HAP-1 (cell line): ENCODE measurements at regions not wholly inside any gene's neighbourhood (a gene's known extent, or its start where the extent isn't known, plus 50 kb on each side); places are given as distances from the start of the nearest gene placed in this dataset.

ENCODE experiments used
- DNase-seq, 2 experiments: peaks; one replicate each; pipeline ENCODE4 v3.0.0-alpha.2; 2016 to 2020; ENCODE audit warnings: low spot score in 2 of 2
- H3K27me3 ChIP-seq: fragments of 250-450 bp; sonication (Bioruptor Pico); 2 replicates; pipeline ENCODE4 v1.5.1; 2020; ENCODE audit warnings: low read depth, mild to moderate bottlenecking, moderate library complexity
- H3K36me3 ChIP-seq: fragments of 250-450 bp; sonication (Bioruptor Pico); replicated peaks from 2 replicates; pipeline ENCODE4 v1.5.1; 2020; ENCODE audit warnings: mild to moderate bottlenecking
- H3K4me1 ChIP-seq: fragments of 250-450 bp; sonication (Bioruptor Pico); 2 replicates; pipeline ENCODE4 v1.5.1; 2020; ENCODE audit warnings: mild to moderate bottlenecking
- H3K4me3 ChIP-seq: fragments of 250-450 bp; sonication (Bioruptor Pico); 2 replicates; pipeline ENCODE4 v1.5.1; 2020; ENCODE audit warnings: mild to moderate bottlenecking, moderate library complexity
- H3K9me3 ChIP-seq: fragments of 250-450 bp; sonication (Bioruptor Pico); 2 replicates; pipeline ENCODE4 v1.5.1; 2020; ENCODE audit warnings: mild to moderate bottlenecking, moderate library complexity
- in situ Hi-C: fragments of 300-500 bp; cut with MboI; formaldehyde crosslinking; loops from 3 replicates; pipeline ENCODE4 v1.14.3; 2020; ENCODE audit warnings: low sequenced_read_pairs, inconsistent platforms, mixed read lengths

DNA sequence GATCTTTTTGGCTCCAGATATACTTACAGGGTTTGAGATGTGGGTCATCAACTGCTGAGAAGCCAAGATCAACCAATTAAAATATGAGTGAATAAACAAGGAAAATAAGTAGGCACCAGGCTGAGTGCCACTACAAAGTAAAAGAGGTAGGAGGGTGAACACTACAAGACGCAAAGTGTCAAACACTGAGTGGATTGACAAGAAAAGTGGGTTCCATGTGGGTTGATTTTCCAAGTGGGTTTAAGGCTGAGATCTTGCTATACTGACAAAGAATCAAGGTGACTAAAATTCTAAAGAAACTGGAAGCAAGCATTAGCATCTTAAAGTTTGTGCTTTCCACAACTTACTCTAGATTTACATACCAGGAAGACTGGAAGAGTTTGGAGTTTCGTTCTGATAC is 160.4 kb upstream of the SPACA1 start:
- H3K36me3 ChIP-seq, result no peaks in the 10 kb centered on the region
- no peaks in the 10 kb centered on the region for H3K9me3 ChIP-seq
- no peaks in the 10 kb centered on the region for H3K4me1 ChIP-seq
- no peak for DNase-seq
- H3K27me3 ChIP-seq, result no peaks in the 10 kb centered on the region
- no peak overlapping the region for H3K4me3 ChIP-seq
- in situ Hi-C loops, result no loop called here

DNA sequence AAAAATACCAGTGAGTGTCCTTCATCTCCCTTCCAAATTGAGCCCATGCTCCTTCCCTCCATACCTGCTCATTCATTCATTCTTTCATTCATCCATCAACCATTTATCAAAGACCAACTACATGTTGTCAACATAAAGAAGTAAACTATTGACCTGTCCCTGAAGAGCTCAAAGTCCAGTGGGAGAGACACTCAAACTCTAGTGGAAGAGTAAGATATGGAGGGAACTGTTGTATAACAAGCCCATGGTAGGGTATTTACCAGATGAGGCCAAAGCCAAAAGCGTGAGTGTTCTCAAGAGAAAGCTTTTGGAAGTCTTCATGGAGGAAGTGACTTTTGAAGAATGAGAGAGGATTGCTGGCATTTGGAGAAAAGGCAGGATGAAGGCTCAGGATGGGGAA is 163.4 kb upstream of the SPACA1 start:
- H3K9me3 ChIP-seq, result no peaks in the 10 kb centered on the region
- H3K4me1 ChIP-seq, result no peaks in the 10 kb centered on the region
- DNase-seq, result no peak
- H3K27me3 ChIP-seq, result no peaks in the 10 kb centered on the region
- H3K4me3 ChIP-seq, result no peak overlapping the region
- no peaks in the 10 kb centered on the region for H3K36me3 ChIP-seq
- in situ Hi-C loops, result no loop called here

DNA sequence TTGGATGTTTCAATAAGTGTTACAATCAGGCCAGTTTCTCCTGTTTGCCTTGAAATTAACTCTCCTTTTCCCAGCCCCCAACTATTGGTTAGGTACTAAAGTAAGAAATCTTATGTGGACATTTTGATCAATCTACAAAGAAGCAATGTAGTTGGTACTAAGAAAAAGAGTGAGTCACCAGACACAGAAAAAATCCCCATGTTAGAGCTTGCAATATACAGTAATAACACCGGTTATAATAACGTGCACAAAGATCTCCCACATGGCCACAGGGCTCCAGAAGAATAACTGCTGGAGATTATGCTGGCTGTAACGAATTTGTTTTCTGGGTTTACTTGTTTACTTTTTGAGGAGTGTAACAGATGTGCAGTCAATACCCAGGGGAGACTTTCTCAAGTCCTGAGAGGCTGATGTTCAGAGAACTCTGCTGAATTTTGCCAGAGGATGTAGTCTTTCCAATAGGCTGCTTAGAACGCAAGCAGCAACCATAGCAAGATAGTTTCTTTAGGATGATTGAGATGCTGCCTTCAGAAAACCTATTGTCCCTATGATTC is 166.2 kb upstream of the SPACA1 start:
- H3K27me3 ChIP-seq, result peaks cover 10% of the 10 kb centered on the region; the same call in 1 of the 2 replicates
- H3K9me3 ChIP-seq, result no peaks in the 10 kb centered on the region
- no peaks in the 10 kb centered on the region for H3K4me1 ChIP-seq
- no peak overlapping the region for H3K4me3 ChIP-seq
- H3K36me3 ChIP-seq, result no peaks in the 10 kb centered on the region
- DNase-seq, result no peak
- in situ Hi-C loops, result no loop called here

DNA sequence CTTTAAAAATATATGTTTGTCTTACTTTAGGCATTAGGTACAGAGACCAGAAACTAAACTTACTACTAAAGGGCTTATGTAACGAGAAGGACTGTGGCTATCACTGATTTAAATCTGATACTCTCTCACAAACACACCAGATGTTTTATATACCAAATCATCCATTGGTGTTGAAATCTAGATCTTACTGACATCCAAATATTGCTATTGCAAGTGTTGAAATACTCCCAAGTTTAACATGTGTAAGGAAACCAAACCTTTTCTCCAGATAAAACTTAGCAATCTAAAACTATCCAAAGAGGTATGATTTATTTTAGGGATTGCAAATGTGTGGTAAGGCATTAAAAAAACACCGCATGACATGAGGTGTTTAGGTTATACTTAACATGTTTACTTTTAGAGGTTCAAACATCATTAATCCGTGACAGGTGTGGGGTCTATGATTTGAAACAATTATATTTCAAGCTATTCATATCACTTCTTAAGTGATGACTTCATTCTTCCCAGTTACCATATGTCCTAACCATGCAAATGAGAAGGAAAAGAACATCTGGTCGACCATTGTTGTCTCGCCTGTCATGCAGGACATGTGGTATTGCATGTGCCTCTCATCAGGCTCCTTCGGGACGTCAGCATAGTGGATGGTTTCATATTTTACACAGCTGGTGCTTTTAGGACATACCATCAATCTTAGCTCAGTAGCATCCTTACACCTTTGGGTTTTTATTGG is 168.3 kb upstream of the SPACA1 start:
- in situ Hi-C loops, result no loop called here
- no peak for DNase-seq
- Histone ChIP-seq H3K36me3 (no peaks in the 10 kb centered on the region), H3K4me3 (no peak overlapping the region), H3K27me3 (peaks cover 13% of the 10 kb centered on the region; the same call in 1 of the 2 replicates), H3K9me3 (no peaks in the 10 kb centered on the region), H3K4me1 (no peaks in the 10 kb centered on the region)

DNA sequence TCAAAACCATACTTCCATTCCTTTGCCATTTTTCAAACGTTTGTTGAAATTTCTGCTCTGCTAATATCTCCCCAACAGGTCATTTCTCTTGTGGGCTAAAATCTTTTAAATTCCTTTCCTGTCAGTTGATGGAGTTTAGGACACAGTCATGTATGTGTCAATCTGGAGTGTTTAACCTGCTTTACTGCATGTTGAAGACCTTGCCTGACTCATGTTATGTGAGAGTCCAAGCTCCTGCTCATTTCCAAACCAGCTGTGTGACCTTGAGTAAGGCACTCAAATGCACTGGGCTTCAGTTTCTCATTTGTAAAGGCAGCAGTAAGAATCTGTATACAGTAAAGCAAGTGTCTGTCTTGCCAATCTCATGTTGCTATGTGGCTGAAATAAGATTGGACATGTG is 171.9 kb upstream of the SPACA1 start:
- in situ Hi-C loops, result no loop called here
- Histone ChIP-seq H3K4me1 (no peaks in the 10 kb centered on the region), H3K36me3 (no peaks in the 10 kb centered on the region), H3K27me3 (peaks cover 13% of the 10 kb centered on the region; the same call in 1 of the 2 replicates), H3K4me3 (no peak overlapping the region), H3K9me3 (no peaks in the 10 kb centered on the region)
- no peak for DNase-seq

DNA sequence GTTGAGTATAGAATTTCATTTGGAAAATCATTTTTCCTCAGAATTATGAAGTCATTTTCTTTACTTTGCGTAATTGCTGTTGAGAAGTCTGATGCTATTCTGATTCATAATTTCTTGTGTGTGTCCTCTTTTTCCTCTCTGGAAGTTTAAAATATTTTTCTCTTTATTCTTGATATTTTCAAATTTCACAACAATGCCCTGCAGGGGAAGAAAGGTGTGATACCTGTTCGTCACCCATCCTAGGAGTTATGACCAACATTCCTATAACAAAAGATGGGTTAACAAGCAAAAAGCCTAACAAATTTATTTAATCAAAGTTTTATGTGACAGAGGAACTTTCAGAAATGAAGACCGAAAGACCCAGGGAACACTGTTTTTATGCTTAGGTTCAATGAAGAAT is 171.5 kb upstream of the AKIRIN2 start:
- Histone ChIP-seq H3K36me3 (no peaks in the 10 kb centered on the region), H3K9me3 (no peaks in the 10 kb centered on the region), H3K4me3 (no peak overlapping the region), H3K4me1 (no peaks in the 10 kb centered on the region), H3K27me3 (peaks cover 11% of the 10 kb centered on the region; the same call in 1 of the 2 replicates)
- no peak for DNase-seq
- in situ Hi-C loops, result no loop called here

DNA sequence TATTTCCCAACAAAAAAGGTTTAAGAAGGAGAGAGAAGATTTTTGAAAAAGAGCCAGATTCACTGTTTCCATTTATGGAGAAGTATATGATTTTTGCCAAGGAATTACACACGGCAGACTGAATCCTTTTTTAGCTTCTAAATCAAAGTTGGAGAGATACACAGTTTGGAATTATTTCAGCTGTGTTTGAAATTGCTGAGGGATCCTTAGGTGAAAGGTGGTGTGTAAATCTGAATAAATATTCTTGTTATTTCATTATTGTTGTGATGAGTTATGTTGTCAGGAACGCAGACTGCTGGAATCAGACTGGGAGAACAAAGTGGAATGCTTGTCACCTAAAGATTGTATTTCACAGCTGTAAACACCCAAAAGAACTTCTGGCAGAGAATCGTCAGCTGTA is 168.5 kb upstream of the AKIRIN2 start:
- Histone ChIP-seq H3K4me1 (no peaks in the 10 kb centered on the region), H3K4me3 (no peak overlapping the region), H3K27me3 (no peaks in the 10 kb centered on the region), H3K9me3 (no peaks in the 10 kb centered on the region), H3K36me3 (no peaks in the 10 kb centered on the region)
- DNase-seq, result no peak
- in situ Hi-C loops, result no loop called here

DNA sequence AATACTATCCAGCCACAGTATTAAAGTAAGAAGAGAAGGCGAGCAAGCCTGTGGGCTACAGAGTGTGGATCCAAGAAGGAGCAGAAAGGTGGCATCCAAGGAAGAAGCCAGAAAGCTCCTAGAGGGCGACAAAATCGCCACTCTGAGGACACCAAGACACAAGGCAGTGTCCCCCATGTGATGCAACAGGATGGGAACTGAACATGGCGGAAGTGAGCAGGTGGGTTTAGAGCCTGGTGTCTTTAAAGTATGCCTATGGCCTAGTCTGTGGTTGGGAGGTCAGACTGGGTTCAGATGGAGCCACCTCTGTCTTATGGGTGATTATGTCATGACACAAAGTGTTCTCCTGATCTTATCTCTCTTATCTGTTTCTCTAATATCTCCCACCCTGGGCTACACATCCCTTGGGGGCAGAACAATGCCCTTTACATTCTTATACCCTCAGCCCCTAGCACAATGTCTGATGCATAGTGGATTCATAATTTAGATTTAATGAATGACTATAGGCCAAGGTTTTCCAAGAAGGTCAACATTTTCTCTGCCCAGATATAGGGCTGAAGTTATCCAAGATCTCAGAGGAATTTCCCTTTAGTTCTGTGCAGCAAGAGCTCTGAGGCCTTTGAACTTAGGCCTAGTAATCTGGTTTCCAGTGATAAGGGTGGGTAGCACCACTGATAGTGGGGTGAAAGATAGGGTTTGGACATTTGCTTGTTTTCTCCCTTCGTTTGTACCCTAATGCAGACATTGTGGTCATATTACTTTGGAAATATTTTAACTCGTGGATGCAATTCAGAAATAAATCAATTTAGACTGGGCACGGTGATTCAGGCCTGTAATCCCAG is 167.3 kb upstream of the AKIRIN2 start:
- Histone ChIP-seq H3K27me3 (no peaks in the 10 kb centered on the region), H3K36me3 (no peaks in the 10 kb centered on the region), H3K4me3 (no peak overlapping the region), H3K9me3 (no peaks in the 10 kb centered on the region), H3K4me1 (no peaks in the 10 kb centered on the region)
- no peak for DNase-seq
- in situ Hi-C loops, result no loop called here

DNA sequence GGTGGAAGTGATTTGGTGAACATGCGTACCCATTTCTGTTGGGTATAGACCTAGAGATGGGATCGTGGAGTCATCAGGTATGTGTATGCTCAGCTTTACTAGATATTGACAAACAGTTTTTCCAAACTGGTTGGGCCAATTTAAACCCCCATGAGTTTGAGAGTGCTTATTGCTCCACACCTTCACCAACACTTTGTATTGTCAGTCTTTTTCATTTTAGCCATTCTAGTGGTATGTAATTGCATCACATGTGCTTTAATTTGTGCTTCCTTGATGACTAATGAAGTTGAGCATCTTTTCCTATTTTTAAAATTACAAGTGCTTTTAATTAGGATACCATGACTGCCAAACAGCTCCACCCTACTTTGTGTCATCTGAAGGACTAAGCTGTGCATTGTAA is 158.9 kb upstream of the AKIRIN2 start:
- no peak overlapping the region for H3K4me3 ChIP-seq
- no peaks in the 10 kb centered on the region for H3K4me1 ChIP-seq
- no peaks in the 10 kb centered on the region for H3K9me3 ChIP-seq
- no peak for DNase-seq
- in situ Hi-C loops, result no loop called here
- no peaks in the 10 kb centered on the region for H3K27me3 ChIP-seq
- H3K36me3 ChIP-seq, result no peaks in the 10 kb centered on the region

DNA sequence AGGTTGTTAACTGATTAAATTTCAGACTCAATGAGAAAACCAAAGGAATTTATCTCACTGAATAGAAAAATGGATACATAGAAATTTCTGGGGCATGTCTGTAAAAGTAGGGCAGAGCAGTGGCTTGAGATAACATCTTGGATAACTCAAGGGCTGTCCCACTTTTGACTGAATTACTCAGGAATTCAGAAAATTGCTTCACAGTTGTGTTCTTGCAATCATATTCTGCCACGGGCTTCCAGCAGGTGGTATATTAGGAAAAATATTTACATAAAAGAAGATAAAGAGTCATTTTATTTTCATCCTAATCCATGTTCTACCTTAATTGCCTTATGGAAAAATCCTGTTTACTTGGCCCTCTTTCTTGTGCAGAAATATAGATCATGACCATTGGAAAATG is 156.4 kb upstream of the AKIRIN2 start:
- H3K4me1 ChIP-seq, result no peaks in the 10 kb centered on the region
- in situ Hi-C loops, result no loop called here
- H3K9me3 ChIP-seq, result no peaks in the 10 kb centered on the region
- no peaks in the 10 kb centered on the region for H3K27me3 ChIP-seq
- H3K36me3 ChIP-seq, result no peaks in the 10 kb centered on the region
- DNase-seq, result no peak
- no peak overlapping the region for H3K4me3 ChIP-seq

DNA sequence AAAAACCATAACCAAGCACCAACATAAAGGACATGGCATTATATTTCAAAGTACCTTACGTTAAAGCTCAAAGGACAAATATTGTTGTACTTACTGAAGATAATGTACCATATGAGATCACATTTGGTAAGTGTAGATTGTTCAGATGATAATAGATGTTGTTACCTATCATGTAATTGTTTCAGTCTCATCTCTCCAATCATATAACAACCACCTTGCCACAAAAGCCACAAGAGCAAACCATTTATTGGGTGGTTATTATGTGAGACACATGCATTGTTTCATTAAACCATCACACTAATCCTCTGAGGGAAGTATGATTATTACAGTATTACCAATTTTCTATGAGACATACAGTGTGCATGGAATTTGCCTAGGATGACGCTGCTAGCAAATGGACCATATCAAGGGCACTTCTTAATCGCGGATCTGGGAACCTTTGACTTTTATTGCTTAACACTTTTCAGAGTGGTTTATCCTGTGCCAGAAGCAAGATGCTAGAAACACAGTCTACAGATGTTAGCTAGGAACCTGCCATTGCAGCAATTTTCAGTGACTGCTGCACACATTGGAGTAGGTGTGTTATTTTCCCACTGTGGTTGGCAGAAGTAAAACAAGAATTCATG is 149.8 kb upstream of the AKIRIN2 start:
- in situ Hi-C loops, result no loop called here
- H3K4me3 ChIP-seq, result no peak overlapping the region
- H3K27me3 ChIP-seq, result peaks cover 3% of the 10 kb centered on the region; the same call in 1 of the 2 replicates
- H3K9me3 ChIP-seq, result no peaks in the 10 kb centered on the region
- no peaks in the 10 kb centered on the region for H3K4me1 ChIP-seq
- DNase-seq, result no peak
- no peaks in the 10 kb centered on the region for H3K36me3 ChIP-seq

DNA sequence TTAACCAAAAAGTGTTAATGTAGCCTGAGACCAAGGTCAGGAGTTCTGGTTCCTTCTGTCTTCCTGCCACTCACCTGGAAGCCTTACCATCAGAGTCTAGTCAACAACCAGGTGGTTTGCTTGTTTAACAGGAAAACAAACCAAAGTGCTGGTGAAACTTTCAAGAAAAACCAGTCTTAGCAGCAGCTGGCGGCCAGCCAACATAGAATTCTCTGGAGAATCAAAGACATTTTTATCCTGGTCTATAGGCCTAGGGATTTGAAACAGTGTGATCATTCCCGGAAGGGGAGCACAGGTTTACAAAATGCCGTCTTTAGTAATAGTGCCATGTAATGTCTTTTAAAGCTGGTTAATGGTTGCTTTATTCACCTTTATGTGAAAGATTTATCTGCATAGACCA is 146.6 kb upstream of the AKIRIN2 start:
- Histone ChIP-seq H3K27me3 (peaks cover 3% of the 10 kb centered on the region; the same call in 1 of the 2 replicates), H3K9me3 (no peaks in the 10 kb centered on the region), H3K4me1 (no peaks in the 10 kb centered on the region), H3K36me3 (no peaks in the 10 kb centered on the region), H3K4me3 (no peak overlapping the region)
- DNase-seq, result peak in 1 of 2 experiments; percentile 48
- in situ Hi-C loops, result no loop called here

DNA sequence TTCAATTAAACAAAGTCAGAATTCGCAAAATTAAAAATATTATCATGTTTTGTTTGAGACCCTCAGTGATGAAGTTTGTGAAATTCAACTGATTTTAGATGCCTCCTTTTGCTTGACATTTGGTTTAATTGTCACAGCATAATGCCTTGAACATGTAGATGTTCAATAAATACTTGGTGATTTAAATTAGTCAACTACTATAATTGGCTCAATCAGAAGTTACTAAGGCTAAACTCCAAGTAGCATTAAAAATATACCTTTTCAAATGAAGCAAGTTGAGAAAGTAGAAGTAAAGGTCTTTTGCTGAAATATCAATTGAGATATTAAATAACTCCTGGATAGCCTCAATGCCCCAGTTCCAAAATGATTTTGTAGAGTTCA is 145.8 kb upstream of the AKIRIN2 start:
- no peak for DNase-seq
- H3K9me3 ChIP-seq, result no peaks in the 10 kb centered on the region
- H3K36me3 ChIP-seq, result no peaks in the 10 kb centered on the region
- in situ Hi-C loops, result no loop called here
- no peak overlapping the region for H3K4me3 ChIP-seq
- H3K4me1 ChIP-seq, result no peaks in the 10 kb centered on the region
- peaks cover 3% of the 10 kb centered on the region; the same call in 1 of the 2 replicates for H3K27me3 ChIP-seq
